Pulmonary artery endothelial cell (primary cell): ENCODE measurements at regions not wholly inside any gene's neighbourhood (a gene's known extent, or its start where the extent isn't known, plus 50 kb on each side); places are given as distances from the start of the nearest gene placed in this dataset.
"Not testable (repeated sequence)": the region's sequence is repeated elsewhere in the genome, so short reads cannot be mapped to it uniquely, and the experiment has no call there.

ENCODE experiments used
- DNase-seq: peaks from one replicate; pipeline ENCODE4 v3.0.0-alpha.2; 2011; ENCODE audit warnings: low read depth, low spot score

GRCh38 chr5:101260857-101261256 is 357.8 kb upstream of the ST8SIA4 start:
- DNase-seq = no peak

GRCh38 chr5:101253096-101253495 is 350.0 kb upstream of the ST8SIA4 start:
- no peak for DNase-seq

- no peak for DNase-seq
Measured at GRCh38 chr5:101244621-101245020, 341.5 kb upstream of the ST8SIA4 start.

- no peak for DNase-seq
Measured at GRCh38 chr5:101212942-101213514, 309.9 kb upstream of the ST8SIA4 start.

- DNase-seq = no peak
Measured at GRCh38 chr5:101206534-101206933, 303.5 kb upstream of the ST8SIA4 start.

- not testable (repeated sequence) for DNase-seq
Measured at GRCh38 chr5:101205065-101205464, 302.0 kb upstream of the ST8SIA4 start.

GRCh38 chr5:101180365-101180764 is 277.3 kb upstream of the ST8SIA4 start:
- DNase-seq = not testable (repeated sequence)

- no peak for DNase-seq
Measured at GRCh38 chr5:101176605-101177004, 273.5 kb upstream of the ST8SIA4 start.

- DNase-seq = no peak
Measured at GRCh38 chr5:101174981-101175380, 271.9 kb upstream of the ST8SIA4 start.

GRCh38 chr5:101163088-101163487 is 260.0 kb upstream of the ST8SIA4 start:
- DNase-seq = no peak

- DNase-seq = no peak
Measured at GRCh38 chr5:101160002-101160401, 256.9 kb upstream of the ST8SIA4 start.

GRCh38 chr5:101159006-101159405 is 255.9 kb upstream of the ST8SIA4 start:
- no peak for DNase-seq

- no peak for DNase-seq
Measured at GRCh38 chr5:101153526-101153925, 250.4 kb upstream of the ST8SIA4 start.

- DNase-seq = no peak
Measured at GRCh38 chr5:101143526-101143925, 240.4 kb upstream of the ST8SIA4 start.

- DNase-seq = no peak
Measured at GRCh38 chr5:101142102-101142501, 239.0 kb upstream of the ST8SIA4 start.

- DNase-seq = no peak
Measured at GRCh38 chr5:101136454-101136853, 233.4 kb upstream of the ST8SIA4 start.

- DNase-seq = no peak
Measured at GRCh38 chr5:101123363-101123762, 220.3 kb upstream of the ST8SIA4 start.

- DNase-seq = no peak
Measured at GRCh38 chr5:101112645-101113044, 209.6 kb upstream of the ST8SIA4 start.

- DNase-seq = no peak
Measured at GRCh38 chr5:101103874-101104273, 200.8 kb upstream of the ST8SIA4 start.

- DNase-seq = no peak
Measured at GRCh38 chr5:101102506-101102905, 199.4 kb upstream of the ST8SIA4 start.

- DNase-seq = no peak
Measured at GRCh38 chr5:101091902-101092301, 188.8 kb upstream of the ST8SIA4 start.

GRCh38 chr5:101084353-101084752 is 181.3 kb upstream of the ST8SIA4 start:
- DNase-seq = no peak

- DNase-seq = no peak
Measured at GRCh38 chr5:101080462-101081240, 177.6 kb upstream of the ST8SIA4 start.
